IMR-90 (cell line): ENCODE measurements at regions not wholly inside any gene's neighbourhood (a gene's known extent, or its start where the extent isn't known, plus 50 kb on each side); places are given as distances from the start of the nearest gene placed in this dataset.
A peak's percentile ranks its signal among the peaks of the same experiment; 100 is the strongest.

Experiments used
- ATAC-seq: fragments of 200-7000 bp; cut with Tn5 transposase; 2 replicates; pipeline ENCODE4 v1.9.1; 2020; ENCODE audit warnings: low read depth, mild to moderate bottlenecking, moderate library complexity
- BruUV-seq: library from RNA; stranded (reverse); fragments of 400-500 nt; replicated peaks from 2 replicates; lab custom pipeline; 2021; lab: Mats Ljungman, UMichigan
- CTCF ChIA-PET: fragments of 300-600 bp; formaldehyde crosslinking; extraction: SDS; loops from one replicate; lab custom pipeline; 2021; ENCODE audit warnings: antibody characterized with exemption; lab: Yijun Ruan, JAX
- POLR2A ChIA-PET: fragments of 300-600 bp; sonication (Branson Sonifier 250); formaldehyde crosslinking; loops from one replicate; lab custom pipeline; 2022; ENCODE audit warnings: antibody characterized with exemption; ENCODE audit not compliant: unreplicated experiment; lab: Charles Lee
- DNase-seq: peaks from one replicate; pipeline ENCODE4 v3.0.0; 2013
- H2AFZ ChIP-seq: replicated peaks from 2 replicates; pipeline ENCODE3; 2013; ENCODE audit warnings: low read length, mild to moderate bottlenecking; ENCODE audit not compliant: poor library complexity
- H2AK5ac ChIP-seq: 2 replicates; pipeline ENCODE4 v1.6.1; 2013; ENCODE audit warnings: low read depth, low read length, inconsistent platforms
- H2AK9ac ChIP-seq: replicated peaks from 2 replicates; pipeline ENCODE3; 2013; ENCODE audit warnings: mild to moderate bottlenecking, low read depth, low read length, moderate library complexity; ENCODE audit not compliant: poor library complexity
- H2BK120ac ChIP-seq: 2 replicates; pipeline ENCODE4 v1.6.1; 2013; ENCODE audit warnings: low read depth, low read length, inconsistent platforms
- H2BK15ac ChIP-seq: 3 replicates; pipeline ENCODE4 v1.6.1; 2013; ENCODE audit warnings: low read depth, low read length, inconsistent platforms
- H2BK20ac ChIP-seq: 2 replicates; pipeline ENCODE4 v1.6.1; 2013; ENCODE audit warnings: low read depth, mild to moderate bottlenecking, inconsistent platforms, low read length, moderate library complexity
- H2BK5ac ChIP-seq: 2 replicates; pipeline ENCODE4 v1.6.1; 2013; ENCODE audit warnings: mild to moderate bottlenecking, low read depth, low read length, inconsistent platforms; ENCODE audit not compliant: poor library complexity, severe bottlenecking
- H3K14ac ChIP-seq: replicated peaks from 2 replicates; pipeline ENCODE4 v1.6.1; 2013; ENCODE audit warnings: low read depth, low read length, inconsistent platforms
- H3K18ac ChIP-seq: 2 replicates; pipeline ENCODE4 v1.6.1; 2013; ENCODE audit warnings: low read depth, low read length, control low read depth
- H3K23ac ChIP-seq: 2 replicates; pipeline ENCODE4 v1.6.1; 2013; ENCODE audit warnings: low read depth, low read length, inconsistent platforms
- H3K27ac ChIP-seq: 2 replicates; pipeline ENCODE4 v1.5.1; 2013; ENCODE audit warnings: mild to moderate bottlenecking, control low read depth, low read length; ENCODE audit not compliant: insufficient read depth
- H3K27me3 ChIP-seq: 2 replicates; pipeline ENCODE4 v1.6.1; 2013; ENCODE audit warnings: low read length; ENCODE audit not compliant: control insufficient read depth, insufficient read depth
- H3K36me3 ChIP-seq: 2 replicates; pipeline ENCODE4 v1.6.1; 2013; ENCODE audit warnings: low read length, mixed read lengths; ENCODE audit not compliant: control insufficient read depth, insufficient read depth
- H3K4ac ChIP-seq: 2 replicates; pipeline ENCODE4 v1.6.1; 2013; ENCODE audit warnings: low read depth, low read length, inconsistent platforms
- H3K4me1 ChIP-seq: 2 replicates; pipeline ENCODE4 v1.6.1; 2013; ENCODE audit warnings: low read length, mixed read lengths; ENCODE audit not compliant: control insufficient read depth, insufficient read depth
- H3K4me2 ChIP-seq: 2 replicates; pipeline ENCODE4 v1.6.1; 2013; ENCODE audit warnings: low read depth, mild to moderate bottlenecking, control low read depth, low read length, moderate library complexity
- H3K4me3 ChIP-seq: 2 replicates; pipeline ENCODE4 v1.5.1; 2013; ENCODE audit warnings: low read depth, mild to moderate bottlenecking, control low read depth, low read length, moderate library complexity; ENCODE audit not compliant: insufficient read depth
- H3K56ac ChIP-seq: 2 replicates; pipeline ENCODE4 v1.6.1; 2013; ENCODE audit warnings: low read length, inconsistent platforms; ENCODE audit not compliant: insufficient read depth; ENCODE audit errors: extremely low read depth
- H3K79me1 ChIP-seq, 2 experiments: 2 replicates each; pipeline ENCODE4 v1.6.1; 2013; ENCODE audit warnings: low read length in 2 of 2, inconsistent platforms in 1 of 2, low read depth in 1 of 2
- H3K9ac ChIP-seq: 2 replicates; pipeline ENCODE4 v1.6.1; 2013; ENCODE audit warnings: low read depth, low read length, control low read depth
- H3K9me1 ChIP-seq: 2 replicates; pipeline ENCODE4 v1.6.1; 2013; ENCODE audit warnings: low read length, inconsistent platforms; ENCODE audit not compliant: insufficient read depth
- H3K9me3 ChIP-seq: 2 replicates; pipeline ENCODE4 v1.6.1; 2013; ENCODE audit warnings: low read length; ENCODE audit not compliant: control insufficient read depth, insufficient read depth
- H4K20me1 ChIP-seq: 2 replicates; pipeline ENCODE4 v1.6.1; 2013; ENCODE audit warnings: low read length, inconsistent platforms; ENCODE audit not compliant: insufficient read depth
- H4K5ac ChIP-seq: 2 replicates; pipeline ENCODE4 v1.6.1; 2013; ENCODE audit warnings: mild to moderate bottlenecking, low read depth, low read length, control low read depth
- H4K8ac ChIP-seq, 2 experiments: 2 replicates each; pipeline ENCODE4 v1.6.1; 2013; ENCODE audit warnings: low read depth in 2 of 2, low read length in 2 of 2, control low read depth in 1 of 2, inconsistent platforms in 1 of 2
- H4K91ac ChIP-seq: 2 replicates; pipeline ENCODE4 v1.6.1; 2013; ENCODE audit warnings: low read depth, low read length, inconsistent platforms; ENCODE audit not compliant: insufficient read depth
- ELK1 ChIP-seq: fragments of 150-350 bp; IDR thresholded peaks from 2 replicates; pipeline ENCODE4 v1.6.1; 2016; ENCODE audit warnings: low read depth, mild to moderate bottlenecking, low read length, moderate library complexity, borderline replicate concordance
- RCOR1 ChIP-seq: IDR thresholded peaks from 2 replicates; pipeline ENCODE4 v1.6.1; 2012; ENCODE audit warnings: mild to moderate bottlenecking, low read length, improper control_type of control experiment; ENCODE audit not compliant: insufficient replicate concordance
- dilution Hi-C: fragments of 300-500 bp; cut with HindIII; formaldehyde crosslinking; loops from one replicate; pipeline ENCODE4 v1.14.3; 2018; ENCODE audit warnings: low sequenced_read_pairs; ENCODE audit not compliant: unreplicated experiment
- in situ Hi-C: fragments of 300-500 bp; cut with MboI; formaldehyde crosslinking; loops from 3 replicates; pipeline ENCODE4 v1.14.3; 2019; ENCODE audit warnings: low sequenced_read_pairs, inconsistent platforms, mixed read lengths
- intact Hi-C: fragments of 100-400 bp; cut with micrococcal nuclease; formaldehyde crosslinking; loops from 2 replicates; pipeline ENCODE4 v1.10.0; 2022

GRCh38 chr6:124903797-124904196, 58.4 kb upstream of the RNF217 start:
- DNase-seq (no peak), ATAC-seq (no peak)
- no peak overlapping the region for H3K9ac ChIP-seq
- no peak overlapping the region for H3K18ac ChIP-seq
- H4K5ac ChIP-seq, result no peak overlapping the region
- H4K20me1 ChIP-seq, result no peaks in the 10 kb centered on the region
- dilution Hi-C loops, result no loop called here
- H2BK5ac ChIP-seq, result no peak overlapping the region
- no peak overlapping the region for H2BK20ac ChIP-seq
- no peak overlapping the region for H3K14ac ChIP-seq
- no peak overlapping the region for H3K4ac ChIP-seq
- no peak overlapping the region for H2BK120ac ChIP-seq
- H3K27ac ChIP-seq, result no peak overlapping the region
- no peak overlapping the region for H3K56ac ChIP-seq
- H3K9me3 ChIP-seq, result no peaks in the 10 kb centered on the region
- H3K27me3 ChIP-seq, result no peaks in the 10 kb centered on the region
- H3K23ac ChIP-seq, result no peak overlapping the region
- intact Hi-C loops, result no loop called here
- no peak overlapping the region for H4K91ac ChIP-seq
- BruUV-seq, result no TSS peak
- H3K4me2 ChIP-seq, result no peak overlapping the region
- CTCF ChIA-PET, result interaction anchor here (1.0 kb wide), 1 partner anchor 9 kb away, joined by 3 read pairs; no protein-coding TSS in a partner anchor
- H2AFZ ChIP-seq, result no peak overlapping the region
- no peak for TF ChIP-seq RCOR1
- TF ChIP-seq ELK1, result no peak
- no peak overlapping the region for H4K8ac ChIP-seq
- H3K9me1 ChIP-seq, result no peaks in the 10 kb centered on the region
- H2BK15ac ChIP-seq, result no peak overlapping the region
- no peak overlapping the region for H2AK5ac ChIP-seq
- no peaks in the 10 kb centered on the region for H3K36me3 ChIP-seq
- H3K4me1 ChIP-seq, result no peaks in the 10 kb centered on the region
- no peak overlapping the region for H3K4me3 ChIP-seq
- POLR2A ChIA-PET, result interaction anchor here (0.7 kb wide), 1 partner anchor 8 kb away, joined by 6 read pairs; no protein-coding TSS in a partner anchor
- no peaks in the 10 kb centered on the region for H3K79me1 ChIP-seq
- in situ Hi-C loops, result no loop called here
- peak overlapping the region; percentile 13 for H2AK9ac ChIP-seq
